GM18909 (cell line): ENCODE measurements at regions not wholly inside any gene's neighbourhood (a gene's known extent, or its start where the extent isn't known, plus 50 kb on each side); places are given as distances from the start of the nearest gene placed in this dataset.
A peak's percentile ranks its signal among the peaks of the same experiment; 100 is the strongest.
"Not testable (repeated sequence)": the region's sequence is repeated elsewhere in the genome, so short reads cannot be mapped to it uniquely, and the experiment has no call there.

Source experiments
- ATAC-seq: cut with Tn5 transposase; IDR thresholded peaks from one replicate; pipeline ENCODE4 v1.9.1; 2021; ENCODE audit warnings: mild to moderate bottlenecking; ENCODE audit not compliant: unreplicated experiment, poor library complexity

DNA sequence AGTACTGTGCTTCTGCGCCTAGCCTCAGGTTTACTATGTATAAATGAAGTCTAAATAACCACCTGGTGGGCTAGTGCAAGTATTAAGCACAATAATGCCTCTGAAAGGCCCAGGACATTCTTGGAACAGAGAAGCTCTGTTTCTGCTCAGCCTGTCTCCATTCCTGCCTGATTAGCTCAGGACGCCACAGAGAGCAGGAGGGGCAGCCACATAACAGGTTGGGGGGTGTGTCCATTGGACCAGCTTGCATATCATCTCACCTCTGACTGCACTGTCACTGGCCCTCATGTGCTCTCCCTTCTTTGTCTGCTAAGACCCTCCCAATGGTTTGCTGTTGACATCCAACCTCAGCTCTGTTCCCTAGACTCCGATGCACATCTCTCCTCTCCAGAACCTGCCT lies 52.8 kb upstream of the IKZF1 start:
- ATAC-seq = no peak

DNA sequence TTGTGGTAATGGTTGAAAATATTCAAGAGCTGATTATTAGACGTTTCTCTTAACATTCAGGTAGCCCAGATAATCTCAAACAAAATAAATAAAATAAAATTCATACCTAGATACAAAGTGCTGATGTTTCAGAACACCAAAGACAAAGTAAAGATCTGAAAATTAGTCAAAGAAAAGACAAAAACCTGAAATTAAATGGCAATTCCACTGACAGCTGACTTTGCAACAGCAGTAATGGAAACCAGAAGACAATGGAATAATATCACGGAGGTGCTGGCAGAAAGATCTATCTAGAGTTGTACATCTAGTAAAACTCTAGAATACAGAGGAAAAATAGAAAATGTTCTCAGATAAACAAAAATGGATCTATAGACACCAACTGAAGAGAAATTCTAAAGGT lies 58.0 kb upstream of the IKZF1 start:
- no peak for ATAC-seq

GRCh38 chr7:50242111-50242510 lies 62.4 kb upstream of the IKZF1 start:
- ATAC-seq = not testable (repeated sequence)

DNA sequence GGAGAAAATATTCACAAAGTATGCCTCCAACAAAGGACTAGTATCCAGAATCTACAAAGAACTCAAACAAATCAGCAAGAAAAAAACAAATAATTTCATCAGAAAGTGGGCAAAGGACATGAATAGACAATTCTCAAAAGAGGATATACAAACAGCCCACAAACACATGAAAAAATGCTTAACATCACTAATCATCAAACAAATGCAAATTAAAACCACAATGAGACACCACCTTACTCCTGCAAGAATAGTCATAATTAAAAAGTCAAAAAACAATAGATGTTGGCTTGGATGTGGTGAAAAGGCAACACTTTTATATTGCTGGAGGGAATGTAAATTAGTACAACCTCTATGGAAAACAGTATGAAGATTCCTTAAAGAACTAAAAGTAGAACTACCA lies 63.8 kb upstream of the IKZF1 start:
- not testable (repeated sequence) for ATAC-seq

- no peak for ATAC-seq
Observed at GRCh38 chr7:50229964-50230363, 74.6 kb upstream of the IKZF1 start.

DNA sequence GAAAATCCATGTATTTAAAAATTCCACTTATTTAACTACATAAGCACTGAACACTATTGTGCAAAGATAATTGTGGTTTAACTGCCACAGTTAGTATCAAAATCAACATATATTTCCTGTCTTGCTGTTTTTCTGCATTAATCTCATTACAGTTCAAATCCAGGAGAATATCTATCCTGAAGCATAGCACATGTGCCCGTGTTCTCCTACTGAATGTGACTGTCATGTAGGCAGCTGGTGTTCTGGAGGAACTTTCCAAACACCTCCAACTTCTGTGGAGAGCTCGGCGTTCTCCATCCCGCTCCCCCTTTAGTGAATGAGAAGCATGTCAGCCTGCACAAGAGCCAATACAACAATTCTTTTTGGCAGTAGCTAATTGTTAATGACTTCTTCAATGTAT lies 76.4 kb upstream of the IKZF1 start:
- no peak for ATAC-seq

DNA sequence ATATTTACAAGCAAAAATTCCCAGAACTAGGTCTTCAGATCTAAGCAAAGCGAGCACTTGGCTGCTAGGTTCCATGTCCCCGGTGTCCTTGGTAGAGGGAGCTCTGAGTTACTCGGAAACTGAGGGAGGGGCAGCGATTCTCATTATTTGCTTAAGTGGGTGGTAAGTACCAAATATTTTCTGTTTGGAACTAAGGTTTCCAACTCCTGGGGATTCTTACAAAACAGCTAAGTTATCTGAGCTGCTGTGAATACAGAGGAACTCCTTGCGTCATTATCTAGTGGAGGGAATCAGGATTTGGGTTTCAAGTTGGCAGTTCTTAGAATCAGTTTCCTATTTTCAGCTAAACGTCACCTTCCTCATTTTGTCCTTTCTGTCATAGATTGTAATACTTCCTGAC lies 76.8 kb upstream of the IKZF1 start:
- no peak for ATAC-seq

DNA sequence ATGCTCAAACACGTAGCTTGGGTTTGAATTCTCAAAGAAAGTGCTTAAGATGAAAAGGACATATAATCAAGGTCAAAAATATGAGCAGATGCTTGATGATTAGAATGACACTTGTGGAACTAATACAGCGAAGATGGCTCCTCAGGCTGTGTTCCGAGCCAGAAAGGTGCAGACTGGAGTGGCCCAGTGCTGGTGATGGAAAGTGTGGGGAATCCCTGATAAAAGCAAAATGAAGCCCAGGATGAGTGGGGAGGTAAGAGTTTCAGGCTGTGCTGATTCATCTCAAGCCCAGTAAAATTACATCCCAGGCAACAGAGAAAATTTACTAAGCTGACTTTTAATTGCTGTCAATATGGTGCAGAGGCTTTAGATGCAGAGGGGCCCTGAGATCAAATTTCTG lies 77.8 kb upstream of the IKZF1 start:
- no peak for ATAC-seq

- ATAC-seq = no peak
Observed at GRCh38 chr7:50226145-50226544, 78.4 kb upstream of the IKZF1 start.

DNA sequence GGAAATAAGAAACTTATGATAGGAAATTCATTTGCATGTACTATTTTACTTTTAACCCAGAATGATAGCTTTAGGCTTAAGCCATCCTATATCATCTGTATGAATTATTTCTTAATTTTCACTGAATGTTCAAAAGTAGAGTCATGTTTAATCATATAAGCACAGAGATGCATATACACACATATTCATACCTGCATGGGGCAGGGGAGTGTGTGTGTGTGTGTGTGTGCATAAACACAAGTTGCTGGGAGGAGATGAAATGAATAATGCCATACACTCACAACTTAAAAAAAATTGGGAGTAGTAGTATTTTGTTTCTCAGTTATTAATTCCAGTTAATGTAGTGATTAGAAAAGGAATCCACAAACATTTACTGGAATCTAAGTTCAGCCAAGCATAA lies 83.1 kb upstream of the IKZF1 start:
- no peak for ATAC-seq

- no peak for ATAC-seq
Observed at GRCh38 chr7:50221028-50221427, 83.5 kb upstream of the IKZF1 start.

DNA sequence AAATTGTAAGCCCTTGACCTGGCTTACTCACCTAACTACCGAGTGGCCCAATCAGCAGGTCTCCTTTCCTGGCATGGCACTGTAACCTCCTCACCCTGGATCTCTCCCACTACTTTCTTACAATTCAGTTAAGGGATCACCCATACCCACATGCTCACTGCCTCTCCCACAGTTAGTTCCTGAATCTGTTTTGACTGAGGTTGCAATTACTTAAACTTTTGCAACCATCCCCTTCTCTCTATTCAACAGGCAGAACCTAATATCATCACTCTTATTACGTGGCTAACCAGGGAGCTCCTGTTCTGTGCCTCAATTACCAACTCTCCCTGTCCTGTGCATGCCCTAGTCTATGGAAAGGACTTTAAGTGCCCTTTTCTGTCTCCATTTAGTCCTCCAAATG lies 84.2 kb upstream of the IKZF1 start:
- ATAC-seq = no peak

- no peak for ATAC-seq
Observed at GRCh38 chr7:50217821-50218281, 86.7 kb upstream of the IKZF1 start.

- ATAC-seq = no peak
Observed at GRCh38 chr7:50217401-50217800, 87.1 kb upstream of the IKZF1 start.

DNA sequence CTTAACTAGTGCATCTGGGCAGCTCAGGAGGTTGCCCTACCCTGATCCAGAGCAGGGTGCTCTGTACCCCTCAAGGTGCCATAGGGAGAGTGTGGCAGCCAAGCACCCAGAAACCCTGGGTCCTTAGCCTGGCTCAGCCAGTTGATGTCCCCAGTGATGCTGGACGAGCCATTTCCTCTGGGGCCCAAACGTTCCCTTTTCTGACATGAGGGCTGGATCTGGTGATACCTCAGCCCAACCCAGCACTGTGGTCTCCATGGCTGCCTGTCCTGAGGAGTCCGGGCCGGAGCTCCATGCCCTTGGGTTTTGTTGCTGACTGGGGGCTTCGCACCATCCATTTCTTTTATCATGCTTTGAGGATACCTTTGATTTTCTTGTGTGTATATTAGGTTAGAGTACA lies 87.9 kb upstream of the IKZF1 start:
- no peak for ATAC-seq

DNA sequence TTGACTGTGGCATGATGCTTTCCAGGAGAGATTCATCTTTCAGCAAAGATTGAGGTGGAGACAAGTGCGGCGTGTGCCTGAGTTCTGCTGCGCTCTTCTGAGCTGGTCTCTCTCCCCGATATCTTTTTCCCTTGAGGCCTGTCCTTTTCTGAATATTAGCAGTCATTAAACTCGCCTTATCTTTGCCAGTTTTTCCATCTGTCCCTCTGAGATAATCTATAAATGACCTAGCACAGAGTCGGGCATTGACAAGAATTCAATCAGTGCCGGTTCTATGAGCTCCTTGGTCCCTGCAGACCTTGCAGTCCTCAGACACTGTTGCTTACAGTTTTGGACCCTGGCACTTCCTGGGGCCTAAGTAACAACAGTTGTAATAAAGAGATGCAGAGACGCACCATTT lies 89.7 kb upstream of the IKZF1 start:
- ATAC-seq = no peak

DNA sequence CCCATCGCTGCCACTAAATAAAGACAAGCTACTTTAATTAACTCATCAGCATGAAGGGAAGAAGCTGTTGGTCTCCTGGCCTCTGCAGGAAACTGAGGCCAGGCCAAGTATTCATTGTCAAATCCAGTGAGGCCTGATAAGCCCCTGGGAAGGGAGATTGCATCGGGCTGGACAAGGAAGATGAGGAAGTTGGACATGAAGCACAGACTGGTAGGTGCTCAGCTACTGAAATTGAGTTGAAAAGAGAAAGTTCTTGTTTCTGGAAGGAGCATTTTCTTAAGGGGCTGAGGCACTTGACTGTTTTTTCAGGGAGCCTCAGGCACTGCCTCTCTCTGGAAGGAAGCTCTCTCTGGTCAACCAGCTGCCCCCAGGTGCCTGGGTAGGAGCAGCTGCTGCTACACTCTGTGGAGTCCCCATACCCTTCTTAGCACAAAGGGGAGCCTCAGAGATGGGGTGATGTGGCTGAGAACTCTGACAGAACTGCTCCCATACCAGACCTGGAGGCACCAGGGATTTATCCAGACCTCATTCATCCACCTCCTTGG lies 90.3 kb upstream of the IKZF1 start:
- no peak for ATAC-seq

DNA sequence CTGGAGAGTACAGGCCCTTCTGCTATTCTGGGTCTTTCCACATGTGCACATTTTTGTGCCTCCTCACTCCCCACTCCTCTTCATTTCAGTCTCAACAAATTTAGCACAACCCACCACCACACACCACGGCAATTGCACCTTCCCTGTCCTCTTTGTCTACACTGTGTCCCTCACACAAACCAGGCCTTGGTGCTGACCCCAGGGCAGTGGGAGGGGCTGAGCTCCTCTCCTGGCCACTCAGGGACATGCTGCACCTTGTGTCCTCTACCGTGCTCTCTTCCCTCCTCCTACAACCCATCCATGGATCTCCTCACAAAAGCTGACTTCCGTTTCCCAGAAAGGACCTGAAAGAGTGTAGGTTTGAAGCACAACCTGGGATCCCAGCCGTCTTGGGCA lies 90.9 kb upstream of the IKZF1 start:
- ATAC-seq = no peak

DNA sequence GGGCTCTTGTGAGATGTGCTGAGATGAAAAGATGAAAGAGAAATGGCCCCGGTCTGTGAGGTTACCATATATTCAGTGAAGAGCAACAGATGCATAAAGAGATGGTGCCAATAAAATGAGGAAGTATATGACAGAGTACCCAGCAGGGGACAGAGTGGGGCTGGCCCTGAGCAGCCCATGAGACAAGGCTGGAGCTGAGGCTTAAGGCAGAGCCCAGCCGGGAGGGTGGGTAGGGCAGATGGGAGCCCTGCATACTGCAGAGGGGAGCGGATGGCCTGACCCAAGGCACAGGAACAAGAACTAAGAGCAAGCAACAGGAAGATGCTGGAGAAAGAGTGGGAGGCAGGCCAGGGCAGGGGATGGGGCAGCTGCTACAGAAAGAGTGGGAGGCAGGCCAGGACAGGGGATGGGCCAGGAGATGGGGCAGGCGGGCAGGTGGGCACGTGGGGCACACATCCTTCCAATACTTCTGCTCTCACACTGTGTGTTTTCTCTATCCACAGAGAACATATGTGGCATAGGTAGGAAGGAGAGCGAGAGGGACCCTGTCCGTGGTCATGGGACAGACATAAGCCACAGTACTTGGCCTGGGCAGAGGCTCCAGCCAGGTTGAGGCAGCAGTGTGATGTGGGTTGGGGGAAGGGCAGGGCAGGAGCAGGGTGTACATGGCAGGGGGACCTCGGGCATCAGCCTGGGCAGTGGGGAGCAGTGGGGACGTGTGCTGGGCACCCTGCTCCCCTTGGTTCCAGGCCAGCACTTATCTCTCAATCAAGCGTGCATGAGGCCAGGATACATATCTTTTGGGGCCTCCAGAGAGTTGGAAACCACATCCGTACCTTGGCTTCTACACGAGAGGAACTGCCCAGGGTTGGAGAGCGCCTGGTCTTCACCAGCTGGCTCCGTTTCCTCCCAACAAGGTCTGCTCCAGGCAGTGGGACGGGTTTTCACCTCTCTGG lies 91.6 kb upstream of the IKZF1 start:
- ATAC-seq = peak; percentile 52

GRCh38 chr7:50212016-50212325 lies 92.5 kb upstream of the IKZF1 start:
- ATAC-seq = no peak

GRCh38 chr7:50211130-50212015 lies 93.1 kb upstream of the IKZF1 start:
- no peak for ATAC-seq
